Spleen (tissue), 11 donors: ENCODE measurements at regions not wholly inside any gene's neighbourhood (a gene's known extent, or its start where the extent isn't known, plus 50 kb on each side); places are given as distances from the start of the nearest gene placed in this dataset.
"Not testable (repeated sequence)": the region's sequence is repeated elsewhere in the genome, so short reads cannot be mapped to it uniquely, and the experiment has no call there.

ENCODE experiments used
- DNase-seq: peaks from one replicate; pipeline ENCODE4 v3.0.0-alpha.2; 2020
- H3K27ac ChIP-seq, 8 donors: fragments of 200-600 bp; sonication (generic) in 7 of 8; 1 replicate in 4 of 8; 2 replicates in 4 of 8; pipeline versions ENCODE4 v1.5.0 to v1.8.0; 2016 to 2021; ENCODE audit warnings: inconsistent platforms in 4 of 8, mild to moderate bottlenecking in 4 of 8, moderate library complexity in 1 of 8
- H3K27me3 ChIP-seq, 7 donors: fragments of 200-600 bp; sonication (generic) in 6 of 7; replicated peaks in 1 of 7; 1 replicate in 4 of 7; 2 replicates in 3 of 7; pipeline versions ENCODE4 v1.5.0 to v1.8.0; 2016 to 2021; ENCODE audit warnings: inconsistent platforms in 3 of 7, mild to moderate bottlenecking in 1 of 7
- H3K36me3 ChIP-seq, 6 donors: fragments of 200-600 bp; sonication (generic) in 5 of 6; 1 replicate in 4 of 6; 2 replicates in 2 of 6; pipeline versions ENCODE4 v1.5.0 to v1.8.0; 2016 to 2021; ENCODE audit warnings: inconsistent platforms in 2 of 6
- H3K4me1 ChIP-seq, 6 donors: fragments of 200-600 bp; sonication (generic) in 5 of 6; 1 replicate in 3 of 6; 2 replicates in 3 of 6; pipeline versions ENCODE4 v1.5.0 to v1.8.0; 2016 to 2021; ENCODE audit warnings: inconsistent platforms in 3 of 6
- H3K4me3 ChIP-seq, 8 donors: fragments of 200-600 bp; sonication (generic) in 7 of 8; 1 replicate in 4 of 8; 2 replicates in 4 of 8; pipeline versions ENCODE4 v1.5.0 to v1.8.0; 2016 to 2021; ENCODE audit warnings: inconsistent platforms in 4 of 8, mild to moderate bottlenecking in 4 of 8, moderate library complexity in 2 of 8
- H3K9me3 ChIP-seq, 8 donors: fragments of 200-600 bp; sonication (generic) in 7 of 8; 1 replicate in 4 of 8; 2 replicates in 4 of 8; pipeline versions ENCODE4 v1.5.0 to v1.8.0; 2016 to 2021; ENCODE audit warnings: inconsistent platforms in 4 of 8
- CTCF ChIP-seq, 11 experiments: fragments of 200-600 bp in 7 of 11; fragments of 450-650 bp in 4 of 11; sonication (generic) in 4 of 11; IDR thresholded peaks in 8 of 11; conservative IDR thresholded peaks in 3 of 11; 1 replicate in 7 of 11; 2 replicates in 4 of 11; pipeline versions ENCODE4 v1.4.0 to v1.8.0; 2016 to 2021; ENCODE audit warnings: antibody characterized with exemption in 11 of 11, inconsistent platforms in 4 of 11, mild to moderate bottlenecking in 1 of 11
- POLR2A ChIP-seq, 3 donors: fragments of 450-650 bp; IDR thresholded peaks; one replicate each; pipeline ENCODE4 v1.5.1; 2017; ENCODE audit warnings: antibody characterized with exemption in 3 of 3, mild to moderate bottlenecking in 1 of 3
- POLR2AphosphoS5 ChIP-seq, 3 donors: sonication (generic); formaldehyde crosslinking; IDR thresholded peaks; one replicate each; pipeline ENCODE4 v1.5.1; 2017; ENCODE audit warnings: antibody characterized with exemption in 3 of 3
- WGBS, 5 donors: extraction: QIAGEN DNeasy Blood & Tissue Kit in 3 of 5; methylation state at CpG; one replicate each; pipeline versions ENCODE4 v1.1.5 to v1.1.7; 2013 to 2018; 5-methylcytosine and 5-hydroxymethylcytosine counted together
- intact Hi-C: fragments of 100-400 bp; cut with DNase I; formaldehyde crosslinking; loops from one replicate; pipeline ENCODE4 v1.15.0; 2023; ENCODE audit warnings: low total_unique reads
- donor health status: healthy with polysubstance abuse.
- donor health status: DM: no; HTN: no; CAD: no; lungs with moderate emphysema.
- donor health status: DM: no; HTN: no; CAD: no.
- donor health status: Bipolar disorder and iron deficiency.
- donor health status: healthy.
- donor health status: DM: no; HTN: no; CAD: no.
- donor health status: DM: yes; HTN: yes; CAD: no.

- TF ChIP-seq CTCF (IDR thresholded peaks at IDR 0.05 in 8 of 11, conservative IDR thresholded peaks at IDR 0.05 in 3 of 11), result no peak
- no peak for TF ChIP-seq POLR2A (IDR thresholded peaks at IDR 0.05)
- TF ChIP-seq POLR2AphosphoS5 (IDR thresholded peaks at IDR 0.05), result no peak
- intact Hi-C loops, result no loop called here
- no peaks in the 10 kb centered on the region for H3K27me3 ChIP-seq
- H3K4me3 ChIP-seq, result no peak overlapping the region
- H3K9me3 ChIP-seq, result peaks cover 0 to 15% (median 2%) of the 10 kb centered on the region in 8 donors
- H3K4me1 ChIP-seq, result no peaks in the 10 kb centered on the region
- 6 to 23% (median 15%) methylated on average over 4 of the region's 4 CpGs for WGBS, 5 donors
- no peaks in the 10 kb centered on the region for H3K36me3 ChIP-seq
- DNase-seq, result no peak
- no peak overlapping the region for H3K27ac ChIP-seq
These were observed 1488.1 kb downstream of the OTOL1 start for GRCh38 chr3:162984746-162985145.

- WGBS, 5 donors, result 84 to 90% (median 85%) methylated on average over 23 to 33 of the region's 33 CpGs
- H3K27me3 ChIP-seq, intact Hi-C loops, H3K36me3 ChIP-seq, H3K27ac ChIP-seq, H3K4me3 ChIP-seq, H3K4me1 ChIP-seq: not testable (repeated sequence)
- peaks cover 0 to 15% (median 3%) of the 10 kb centered on the region in 8 donors for H3K9me3 ChIP-seq
- DNase-seq, result peak; percentile 67
These were observed 1490.6 kb downstream of the OTOL1 start for GRCh38 chr3:162987085-162987794.

- Histone ChIP-seq H3K4me1 (no peaks in the 10 kb centered on the region), H3K9me3 (peaks cover 0 to 33% (median 25%) of the 10 kb centered on the region in 8 donors), H3K27ac (no peak overlapping the region), H3K4me3 (no peak overlapping the region), H3K36me3 (no peaks in the 10 kb centered on the region), H3K27me3 (no peaks in the 10 kb centered on the region)
- intact Hi-C loops, result no loop called here
- no peak for DNase-seq
- TF ChIP-seq POLR2A (IDR thresholded peaks at IDR 0.05) (no peak), POLR2AphosphoS5 (IDR thresholded peaks at IDR 0.05) (no peak), CTCF (IDR thresholded peaks at IDR 0.05 in 8 of 11, conservative IDR thresholded peaks at IDR 0.05 in 3 of 11) (no peak)
- 62 to 88% (median 83%) methylated on average over 2 of the region's 2 CpGs for WGBS, 5 donors
These were observed 1496.1 kb downstream of the OTOL1 start for GRCh38 chr3:162992741-162993140.

GRCh38 chr3:162994165-162994564 lies 1497.6 kb downstream of the OTOL1 start:
- Histone ChIP-seq H3K36me3 (no peaks in the 10 kb centered on the region), H3K4me3 (no peak overlapping the region), H3K9me3 (peaks cover 0 to 33% (median 25%) of the 10 kb centered on the region in 8 donors), H3K4me1 (no peaks in the 10 kb centered on the region), H3K27me3 (no peaks in the 10 kb centered on the region), H3K27ac (no peak overlapping the region)
- WGBS, 5 donors, result 0 to 38% (median 0%) methylated on average over 1 of the region's 1 CpG
- TF ChIP-seq CTCF (IDR thresholded peaks at IDR 0.05 in 8 of 11, conservative IDR thresholded peaks at IDR 0.05 in 3 of 11) (no peak), POLR2AphosphoS5 (IDR thresholded peaks at IDR 0.05) (no peak), POLR2A (IDR thresholded peaks at IDR 0.05) (no peak)
- intact Hi-C loops, result no loop called here
- DNase-seq, result no peak
